Neutrophil (primary cell): ENCODE measurements at regions not wholly inside any gene's neighbourhood (a gene's known extent, or its start where the extent isn't known, plus 50 kb on each side); places are given as distances from the start of the nearest gene placed in this dataset.

Experiments
- H3K27ac ChIP-seq: fragments of 200-600 bp; sonication (generic); 2 replicates; pipeline ENCODE4 v1.5.1; 2016; ENCODE audit warnings: mild to moderate bottlenecking, moderate library complexity
- H3K27me3 ChIP-seq: fragments of 200-600 bp; sonication (generic); 2 replicates; pipeline ENCODE4 v1.6.0; 2016; ENCODE audit warnings: mild to moderate bottlenecking
- H3K36me3 ChIP-seq: fragments of 200-600 bp; sonication (generic); 2 replicates; pipeline ENCODE4 v1.5.1; 2017
- H3K4me1 ChIP-seq, 2 experiments: fragments of 200-600 bp in 1 of 2; sonication (generic) in 1 of 2; 1 replicate in 1 of 2; 2 replicates in 1 of 2; pipeline versions ENCODE4 v1.5.1 to v1.6.1; 2013 to 2016; ENCODE audit warnings: low read depth in 1 of 2, low read length in 1 of 2, mild to moderate bottlenecking in 1 of 2, moderate library complexity in 1 of 2; ENCODE audit not compliant: control insufficient read depth in 1 of 2, insufficient read depth in 1 of 2
- H3K4me3 ChIP-seq, 2 experiments: fragments of 200-600 bp in 1 of 2; sonication (generic) in 1 of 2; 1 replicate in 1 of 2; 2 replicates in 1 of 2; pipeline ENCODE4 v1.5.1; 2013 to 2016; ENCODE audit warnings: low read depth in 1 of 2, low read length in 1 of 2, mild to moderate bottlenecking in 1 of 2, moderate library complexity in 1 of 2
- H3K9me3 ChIP-seq: fragments of 200-600 bp; sonication (generic); 2 replicates; pipeline ENCODE4 v1.5.1; 2016
- TF ChIP-seq, protein P1 (sequence below): fragments of 200-600 bp; sonication (generic); IDR thresholded peaks from 2 replicates; pipeline ENCODE4 v1.5.1; 2016; ENCODE audit warnings: antibody characterized with exemption

- Histone ChIP-seq H3K9me3 (no peaks in the 10 kb centered on the region), H3K4me1 (peaks cover 18 to 23% of the 10 kb centered on the region in 2 experiments), H3K27ac (no peak overlapping the region), H3K27me3 (no peaks in the 10 kb centered on the region), H3K4me3 (no peak overlapping the region), H3K36me3 (no peaks in the 10 kb centered on the region)
- TF ChIP-seq, protein P1, sequence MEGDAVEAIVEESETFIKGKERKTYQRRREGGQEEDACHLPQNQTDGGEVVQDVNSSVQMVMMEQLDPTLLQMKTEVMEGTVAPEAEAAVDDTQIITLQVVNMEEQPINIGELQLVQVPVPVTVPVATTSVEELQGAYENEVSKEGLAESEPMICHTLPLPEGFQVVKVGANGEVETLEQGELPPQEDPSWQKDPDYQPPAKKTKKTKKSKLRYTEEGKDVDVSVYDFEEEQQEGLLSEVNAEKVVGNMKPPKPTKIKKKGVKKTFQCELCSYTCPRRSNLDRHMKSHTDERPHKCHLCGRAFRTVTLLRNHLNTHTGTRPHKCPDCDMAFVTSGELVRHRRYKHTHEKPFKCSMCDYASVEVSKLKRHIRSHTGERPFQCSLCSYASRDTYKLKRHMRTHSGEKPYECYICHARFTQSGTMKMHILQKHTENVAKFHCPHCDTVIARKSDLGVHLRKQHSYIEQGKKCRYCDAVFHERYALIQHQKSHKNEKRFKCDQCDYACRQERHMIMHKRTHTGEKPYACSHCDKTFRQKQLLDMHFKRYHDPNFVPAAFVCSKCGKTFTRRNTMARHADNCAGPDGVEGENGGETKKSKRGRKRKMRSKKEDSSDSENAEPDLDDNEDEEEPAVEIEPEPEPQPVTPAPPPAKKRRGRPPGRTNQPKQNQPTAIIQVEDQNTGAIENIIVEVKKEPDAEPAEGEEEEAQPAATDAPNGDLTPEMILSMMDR: no peak
These were observed 160.6 kb downstream of the BCOR start for GRCh38 chrX:39936886-39937770.

- no peak overlapping the region for H3K27ac ChIP-seq
- no peaks in the 10 kb centered on the region for H3K36me3 ChIP-seq
- no peak overlapping the region for H3K4me3 ChIP-seq
- no peaks in the 10 kb centered on the region for H3K9me3 ChIP-seq
- peaks cover 18 to 23% of the 10 kb centered on the region in 2 experiments for H3K4me1 ChIP-seq
- H3K27me3 ChIP-seq: no peaks in the 10 kb centered on the region
- TF ChIP-seq, protein P1: no peak
These were observed 159.3 kb downstream of the BCOR start for GRCh38 chrX:39938466-39938865.

DNA sequence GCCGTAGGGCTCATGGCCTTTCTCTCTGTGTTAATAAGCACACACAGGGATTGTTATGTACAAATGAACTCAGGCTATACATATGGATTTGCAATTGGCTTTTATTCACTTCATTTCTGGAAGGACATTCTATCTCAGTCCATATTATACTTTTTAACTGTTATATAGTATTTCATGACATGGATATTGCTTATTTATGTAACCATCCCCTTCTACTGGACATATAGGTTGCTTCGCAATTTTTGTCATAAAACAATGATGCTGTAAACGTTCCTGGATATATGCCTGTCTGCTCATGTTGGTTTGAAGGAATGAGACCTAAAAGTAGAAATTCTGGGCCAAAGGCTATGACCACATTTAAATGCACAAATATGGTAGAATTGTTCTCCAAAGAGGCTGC is 158.1 kb downstream of the BCOR start:
- no peaks in the 10 kb centered on the region for H3K9me3 ChIP-seq
- no peaks in the 10 kb centered on the region for H3K36me3 ChIP-seq
- H3K4me3 ChIP-seq: no peak overlapping the region
- no peak overlapping the region for H3K27ac ChIP-seq
- H3K27me3 ChIP-seq: no peaks in the 10 kb centered on the region
- H3K4me1 ChIP-seq: peaks cover 18 to 23% of the 10 kb centered on the region in 2 experiments
- TF ChIP-seq, protein P1: no peak

DNA sequence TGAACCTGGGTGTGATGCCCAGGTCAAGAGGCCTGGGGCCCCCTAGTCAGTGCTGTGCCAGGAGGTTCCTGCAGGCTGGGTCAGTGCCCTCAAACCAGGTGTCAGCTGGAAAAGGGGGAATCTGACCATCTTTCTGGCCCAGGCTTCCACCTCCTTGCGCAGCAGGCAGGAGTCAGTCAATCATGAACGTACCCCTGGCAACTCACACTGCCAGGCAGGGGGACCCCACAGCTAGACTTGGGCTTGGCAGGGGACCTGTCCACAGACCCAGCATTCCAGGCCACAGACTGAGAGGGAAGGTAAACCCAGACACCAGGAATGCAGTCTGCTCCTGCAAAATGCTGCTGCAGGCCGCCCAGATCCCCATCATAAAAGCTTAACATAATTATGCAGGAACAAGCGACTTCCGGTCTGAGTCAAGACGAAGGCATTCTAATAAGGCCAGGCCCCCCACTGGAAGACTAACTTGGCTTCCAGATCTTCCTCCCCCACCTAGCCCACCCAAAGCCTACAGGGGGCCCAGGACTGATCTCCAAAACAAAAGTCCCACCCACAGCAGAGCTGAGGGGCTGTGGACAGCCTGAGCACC is 156.3 kb downstream of the BCOR start:
- Histone ChIP-seq H3K4me3 (no peak overlapping the region), H3K27ac (no peak overlapping the region), H3K4me1 (peaks cover 8 to 13% of the 10 kb centered on the region in 2 experiments), H3K27me3 (no peaks in the 10 kb centered on the region), H3K9me3 (no peaks in the 10 kb centered on the region), H3K36me3 (no peaks in the 10 kb centered on the region)
- TF ChIP-seq, protein P1: no peak

- TF ChIP-seq, protein P1: no peak
- no peak overlapping the region for H3K4me3 ChIP-seq
These were observed 153.3 kb downstream of the BCOR start for GRCh38 chrX:39944416-39944815.

More at GRCh38 chrX:39944416-39944815, 153.3 kb downstream of the BCOR start:
- Histone ChIP-seq H3K4me1 (peaks cover 10 to 11% of the 10 kb centered on the region in 2 experiments), H3K9me3 (no peaks in the 10 kb centered on the region), H3K27me3 (no peaks in the 10 kb centered on the region), H3K27ac (no peak overlapping the region), H3K36me3 (no peaks in the 10 kb centered on the region)
